ENCODE measurements at regions not wholly inside any gene's neighbourhood (a gene's known extent, or its start where the extent isn't known, plus 50 kb on each side); places are given as distances from the start of the nearest gene placed in this dataset.

DNA sequence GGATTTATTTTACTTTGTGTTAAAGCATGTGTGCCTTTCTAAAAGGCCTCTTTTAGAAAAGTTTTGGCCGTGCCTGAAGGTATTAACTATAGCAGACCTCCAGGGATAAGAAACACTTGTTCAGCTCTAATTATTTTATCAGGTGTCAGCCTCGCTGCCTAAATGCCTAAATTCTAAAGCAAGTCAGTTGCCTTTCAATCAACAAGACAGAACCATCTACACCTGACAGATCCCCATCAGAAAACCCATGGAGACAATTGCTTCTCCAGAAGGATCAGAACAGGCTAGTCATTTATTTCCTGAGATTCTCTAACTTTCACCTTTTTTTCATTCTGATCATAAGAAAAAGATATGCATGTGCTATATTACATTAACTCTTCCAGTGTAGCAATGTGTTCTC lies 171.4 kb upstream of the GPC6 start:
- Histone ChIP-seq H4K8ac (ENCODE audit: extremely low read depth, insufficient read depth, low read length) (no peak overlapping the region), H4K5ac (ENCODE audit: insufficient read length, low read depth, low read length) (no peak overlapping the region), H3K79me1 (ENCODE audit: low read depth, low read length) (no peaks in the 10 kb centered on the region), H2BK5ac (ENCODE audit: low read depth, low read length) (no peak overlapping the region), H2AK5ac (ENCODE audit: low read depth, low read length) (no peak overlapping the region), H3K23ac (ENCODE audit: insufficient read length) (no peak overlapping the region), H3K79me2 (ENCODE audit: control insufficient read depth in 1 of 2, insufficient read depth in 2 of 2, low read length in 2 of 2) (no peaks in the 10 kb centered on the region), H2BK120ac (replicated peaks; ENCODE audit: low read depth, low read length) (no peak overlapping the region), H2AFZ (ENCODE audit: low read length) (no peak overlapping the region), H3K4me3 (ENCODE audit: extremely low read depth in 1 of 4, insufficient read depth in 2 of 4, low read depth in 3 of 4, low read length in 4 of 4) (no peak overlapping the region), H3K4me2 (ENCODE audit: insufficient read depth in 1 of 2, low read depth in 2 of 2, low read length in 2 of 2) (no peak overlapping the region), H3K23me2 (ENCODE audit: low read depth, low read length) (no peaks in the 10 kb centered on the region), H4K20me1 (replicated peaks in 1 of 2; ENCODE audit: control insufficient read depth in 1 of 2, insufficient read depth in 2 of 2, low read length in 2 of 2) (no peaks in the 10 kb centered on the region), H2BK20ac (ENCODE audit: low read length) (no peak overlapping the region), H3K9ac (replicated peaks in 1 of 4; ENCODE audit: extremely low read depth in 1 of 4, low read depth in 3 of 4, low read length in 3 of 4) (no peak overlapping the region), H3K56ac (replicated peaks; ENCODE audit: insufficient read length, low read depth, low read length) (no peak overlapping the region), H3K18ac (ENCODE audit: extremely low read depth, low read length) (no peak overlapping the region), H3K9me3 (ENCODE audit: insufficient read depth in 2 of 2, low read depth in 1 of 2, low read length in 1 of 2) (no peaks in the 10 kb centered on the region), H3K36me3 (ENCODE audit: control insufficient read depth in 2 of 4, insufficient read depth in 4 of 4, low read length in 3 of 4) (no peaks in the 10 kb centered on the region), H2BK12ac (ENCODE audit: low read depth, low read length) (no peak overlapping the region), H3K27ac (ENCODE audit: low read depth, low read length) (no peak overlapping the region), H3K4me1 (replicated peaks in 1 of 4; ENCODE audit: control insufficient read depth in 3 of 4, insufficient read depth in 4 of 4, low read length in 3 of 4) (no peaks in the 10 kb centered on the region), H3K27me3 (replicated peaks in 1 of 4; ENCODE audit: control insufficient read depth in 3 of 4, extremely low read depth in 1 of 4, insufficient read depth in 3 of 4, low read length in 3 of 4) (no peaks in the 10 kb centered on the region), H3K14ac (ENCODE audit: insufficient read length) (no peak overlapping the region), H2BK15ac (ENCODE audit: low read length) (no peak overlapping the region), H4K91ac (replicated peaks; ENCODE audit: insufficient read length, low read length) (no peak overlapping the region), H3K4ac (replicated peaks; ENCODE audit: insufficient read length, low read depth, low read length) (no peak overlapping the region)
- ChIA-PET CTCF (ENCODE audit: partially characterized antibody) (no interaction called here), POLR2A (ENCODE audit: partially characterized antibody) (no interaction called here)
- TF ChIP-seq BACH1 (IDR thresholded peaks at IDR 0.05; ENCODE audit: low read length), result no peak
- TF ChIP-seq HDAC6 (IDR thresholded peaks at IDR 0.05; ENCODE audit: low read depth, low read length), result no peak
- TF ChIP-seq TEAD4 (IDR thresholded peaks at IDR 0.05; ENCODE audit: low read depth, low read length), result no peak
- TF ChIP-seq CHD1 (IDR thresholded peaks at IDR 0.05; ENCODE audit: low read depth, low read length), result no peak
- TF ChIP-seq, protein P1, sequence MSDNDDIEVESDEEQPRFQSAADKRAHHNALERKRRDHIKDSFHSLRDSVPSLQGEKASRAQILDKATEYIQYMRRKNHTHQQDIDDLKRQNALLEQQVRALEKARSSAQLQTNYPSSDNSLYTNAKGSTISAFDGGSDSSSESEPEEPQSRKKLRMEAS (IDR thresholded peaks at IDR 0.05), result no peak
- no peak for TF ChIP-seq PHF8 (conservative IDR thresholded peaks at IDR 0.05; ENCODE audit: low read depth, low read length)
- no peak for TF ChIP-seq SIX5 (IDR thresholded peaks at IDR 0.05; ENCODE audit: low read depth, low read length)
- TF ChIP-seq, protein P2, sequence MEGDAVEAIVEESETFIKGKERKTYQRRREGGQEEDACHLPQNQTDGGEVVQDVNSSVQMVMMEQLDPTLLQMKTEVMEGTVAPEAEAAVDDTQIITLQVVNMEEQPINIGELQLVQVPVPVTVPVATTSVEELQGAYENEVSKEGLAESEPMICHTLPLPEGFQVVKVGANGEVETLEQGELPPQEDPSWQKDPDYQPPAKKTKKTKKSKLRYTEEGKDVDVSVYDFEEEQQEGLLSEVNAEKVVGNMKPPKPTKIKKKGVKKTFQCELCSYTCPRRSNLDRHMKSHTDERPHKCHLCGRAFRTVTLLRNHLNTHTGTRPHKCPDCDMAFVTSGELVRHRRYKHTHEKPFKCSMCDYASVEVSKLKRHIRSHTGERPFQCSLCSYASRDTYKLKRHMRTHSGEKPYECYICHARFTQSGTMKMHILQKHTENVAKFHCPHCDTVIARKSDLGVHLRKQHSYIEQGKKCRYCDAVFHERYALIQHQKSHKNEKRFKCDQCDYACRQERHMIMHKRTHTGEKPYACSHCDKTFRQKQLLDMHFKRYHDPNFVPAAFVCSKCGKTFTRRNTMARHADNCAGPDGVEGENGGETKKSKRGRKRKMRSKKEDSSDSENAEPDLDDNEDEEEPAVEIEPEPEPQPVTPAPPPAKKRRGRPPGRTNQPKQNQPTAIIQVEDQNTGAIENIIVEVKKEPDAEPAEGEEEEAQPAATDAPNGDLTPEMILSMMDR (IDR thresholded peaks at IDR 0.05; ENCODE audit: control extremely low read depth in 1 of 3, insufficient read depth in 1 of 3, low read depth in 1 of 3, low read length in 3 of 3), result no peak
- no peak for TF ChIP-seq BCL11A (IDR thresholded peaks at IDR 0.05; ENCODE audit: low read depth in 2 of 2, low read length in 2 of 2)
- TF ChIP-seq TBP (IDR thresholded peaks at IDR 0.05; ENCODE audit: low read depth, low read length), result no peak
- no peak for TF ChIP-seq KDM4A (IDR thresholded peaks at IDR 0.05; ENCODE audit: low read depth, low read length, severe bottlenecking)
- TF ChIP-seq, protein P3, sequence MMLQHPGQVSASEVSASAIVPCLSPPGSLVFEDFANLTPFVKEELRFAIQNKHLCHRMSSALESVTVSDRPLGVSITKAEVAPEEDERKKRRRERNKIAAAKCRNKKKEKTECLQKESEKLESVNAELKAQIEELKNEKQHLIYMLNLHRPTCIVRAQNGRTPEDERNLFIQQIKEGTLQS (IDR thresholded peaks at IDR 0.05; ENCODE audit: insufficient read depth, low read depth, low read length), result no peak
- no peak for FAIRE-seq
- WGBS, 2 experiments (ENCODE audit: extremely low coverage in 1 of 2, insufficient coverage in 1 of 2, insufficient read length in 1 of 2, insufficient replicate concordance in 2 of 2, low coverage in 1 of 2, low lambda C conversion rate in 2 of 2, missing lambda C conversion rate in 1 of 2), result 82% methylated on average over 2 of the region's 2 CpGs; no CpG with 5 or more reads in 1 of the 2 experiments
- DNase-seq (ENCODE audit: low read depth in 1 of 2, low spot score in 2 of 2), result no peak
